H1 (cell line): ENCODE measurements at regions not wholly inside any gene's neighbourhood (a gene's known extent, or its start where the extent isn't known, plus 50 kb on each side); places are given as distances from the start of the nearest gene placed in this dataset.

ENCODE experiments used
- RFX5 ChIP-seq: IDR thresholded peaks from 2 replicates; pipeline ENCODE4 v1.6.1; 2011; ENCODE audit warnings: low read depth, low read length, improper control_type of control experiment, borderline replicate concordance
- TF ChIP-seq, protein P1 (sequence below), 3 experiments: IDR thresholded peaks; 1 replicate in 2 of 3; 2 replicates in 1 of 3; pipeline versions ENCODE4 v1.5.1 to v1.6.1; 2011; ENCODE audit warnings: low read length in 3 of 3, mild to moderate bottlenecking in 3 of 3, inconsistent platforms in 2 of 3, low read depth in 1 of 3, moderate library complexity in 1 of 3; ENCODE audit not compliant: insufficient read depth in 1 of 3; ENCODE audit errors: control extremely low read depth in 1 of 3

DNA sequence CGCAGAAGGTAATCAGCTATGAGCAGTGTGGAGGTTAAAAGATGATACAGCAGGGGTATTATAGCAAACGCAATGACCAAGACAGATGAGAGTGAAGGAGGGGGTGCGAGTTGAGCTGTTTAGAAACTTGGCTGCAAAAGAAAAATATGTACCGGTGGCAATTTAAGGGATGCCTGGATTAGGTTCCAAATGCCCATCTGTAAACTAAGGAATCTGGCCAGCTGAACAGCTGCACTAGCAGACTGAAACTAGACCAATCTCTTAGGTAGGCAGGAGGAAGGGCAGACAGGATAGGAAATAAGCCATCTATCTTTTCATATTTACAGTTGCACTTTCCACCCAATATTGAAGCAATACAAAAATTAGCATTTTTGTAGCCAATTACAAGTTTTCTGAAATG, 407.6 kb downstream of the HTR1B start:
- TF ChIP-seq, protein P1, sequence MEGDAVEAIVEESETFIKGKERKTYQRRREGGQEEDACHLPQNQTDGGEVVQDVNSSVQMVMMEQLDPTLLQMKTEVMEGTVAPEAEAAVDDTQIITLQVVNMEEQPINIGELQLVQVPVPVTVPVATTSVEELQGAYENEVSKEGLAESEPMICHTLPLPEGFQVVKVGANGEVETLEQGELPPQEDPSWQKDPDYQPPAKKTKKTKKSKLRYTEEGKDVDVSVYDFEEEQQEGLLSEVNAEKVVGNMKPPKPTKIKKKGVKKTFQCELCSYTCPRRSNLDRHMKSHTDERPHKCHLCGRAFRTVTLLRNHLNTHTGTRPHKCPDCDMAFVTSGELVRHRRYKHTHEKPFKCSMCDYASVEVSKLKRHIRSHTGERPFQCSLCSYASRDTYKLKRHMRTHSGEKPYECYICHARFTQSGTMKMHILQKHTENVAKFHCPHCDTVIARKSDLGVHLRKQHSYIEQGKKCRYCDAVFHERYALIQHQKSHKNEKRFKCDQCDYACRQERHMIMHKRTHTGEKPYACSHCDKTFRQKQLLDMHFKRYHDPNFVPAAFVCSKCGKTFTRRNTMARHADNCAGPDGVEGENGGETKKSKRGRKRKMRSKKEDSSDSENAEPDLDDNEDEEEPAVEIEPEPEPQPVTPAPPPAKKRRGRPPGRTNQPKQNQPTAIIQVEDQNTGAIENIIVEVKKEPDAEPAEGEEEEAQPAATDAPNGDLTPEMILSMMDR (IDR thresholded peaks at IDR 0.05; ENCODE audit: control extremely low read depth in 1 of 3, insufficient read depth in 1 of 3, low read depth in 1 of 3, low read length in 3 of 3): no peak
- TF ChIP-seq RFX5: no peak
